Heart right ventricle (tissue), 16 donors: ENCODE measurements at regions not wholly inside any gene's neighbourhood (a gene's known extent, or its start where the extent isn't known, plus 50 kb on each side); places are given as distances from the start of the nearest gene placed in this dataset.

Source experiments
- ATAC-seq, 8 donors: fragments of 200-7000 bp; cut with Tn5 transposase; one replicate each; pipeline ENCODE4 v1.9.1; 2020; ENCODE audit warnings: mild to moderate bottlenecking in 8 of 8, moderate library complexity in 8 of 8, moderate number of reproducible peaks in 1 of 8
- DNase-seq, 2 donors: peaks; one replicate each; pipeline ENCODE4 v3.0.0-alpha.2; 2020
- H3K27ac ChIP-seq, 10 donors: fragments of 200-600 bp; sonication (generic) in 2 of 10; one replicate each; pipeline versions ENCODE4 v1.5.0 to v1.8.0; 2020 to 2022; ENCODE audit warnings: mild to moderate bottlenecking in 3 of 10
- H3K27me3 ChIP-seq, 7 donors: fragments of 200-600 bp; one replicate each; pipeline ENCODE4 v1.8.0; 2021 to 2022; ENCODE audit warnings: mild to moderate bottlenecking in 2 of 7
- H3K36me3 ChIP-seq, 9 donors: fragments of 200-600 bp; sonication (generic) in 1 of 9; one replicate each; pipeline versions ENCODE4 v1.5.0 to v1.8.0; 2020 to 2022; ENCODE audit warnings: mild to moderate bottlenecking in 2 of 9
- H3K4me1 ChIP-seq, 9 donors: fragments of 200-600 bp; sonication (generic) in 1 of 9; one replicate each; pipeline versions ENCODE4 v1.5.0 to v1.8.0; 2020 to 2022; ENCODE audit warnings: mild to moderate bottlenecking in 4 of 9
- H3K4me3 ChIP-seq, 10 donors: fragments of 200-600 bp; sonication (generic) in 2 of 10; one replicate each; pipeline versions ENCODE4 v1.5.0 to v1.8.0; 2020 to 2022; ENCODE audit warnings: mild to moderate bottlenecking in 7 of 10, moderate library complexity in 2 of 10
- H3K9me3 ChIP-seq, 11 donors: fragments of 200-600 bp in 10 of 11; sonication (generic) in 2 of 11; one replicate each; pipeline versions ENCODE4 v1.5.0 to v1.8.0; 2013 to 2022; ENCODE audit warnings: mild to moderate bottlenecking in 2 of 11, control low read depth in 1 of 11, moderate library complexity in 1 of 11
- CTCF ChIP-seq, 9 donors: fragments of 200-600 bp; sonication (generic) in 2 of 9; IDR thresholded peaks; one replicate each; pipeline versions ENCODE4 v1.5.0 to v1.8.0; 2021 to 2022; ENCODE audit warnings: antibody characterized with exemption in 9 of 9, mild to moderate bottlenecking in 5 of 9, moderate library complexity in 1 of 9
- WGBS, 2 donors: extraction: QIAGEN DNeasy Blood & Tissue Kit; methylation state at CpG; one replicate each; pipeline ENCODE4 v1.1.7; 2013; ENCODE audit warnings: inconsistent platforms in 1 of 2; 5-methylcytosine and 5-hydroxymethylcytosine counted together
- intact Hi-C, 10 donors: fragments of 100-400 bp; cut with DNase I; formaldehyde crosslinking; loops; one replicate each; pipeline versions ENCODE4 v1.11.1 to v1.14.2; 2022
- donor health status: Arrhythmogenic right ventricular cardiomyopathy.
- donor health status: ischemic (EF 13 %, LVEDD 7.1; RV severe dilation, severe dysfunction).
- donor health status: healthy with polysubstance abuse.
- donor health status: DM: no; HTN: yes; CAD: no.
- donor health status: DM: no; HTN: no; CAD: no.
- donor health status: ischemic (EF 25% LVEDD 6.9; RV normal size, moderate dysfunction).
- donor health status: ischemic (EF 25% LVEDD 5.7; RV mildly dilated, moderate dysfunction).
- donor health status: healthy.
- donor health status: DM: yes; HTN: yes; CAD: no.
- donor health status: Ischemic cardiomyopathy.
- donor health status: ischemic (EF 35%, LVEDD 5.7; RV mildly dilated, moderate dysfunction).
- donor health status: nonischemic (EF 11% LVEDD 7.7; RV severe dilation, severe dysfunction).
- donor health status: DM: yes; HTN: yes; CAD: no.
- donor health status: PGD.
- donor health status: ischemic (EF 29% LVEDD 5.4; RV normal size, mild dysfunction).
- donor health status: nonischemic (EF 23%, LVEDD 6.1; RV moderate dilation, normal function).

GRCh38 chr2:18050001-18050400 is 171.5 kb downstream of the KCNS3 start:
- ATAC-seq, result no peak
- no peak for DNase-seq
- intact Hi-C loops, result no loop called here
- TF ChIP-seq CTCF (IDR thresholded peaks at IDR 0.05), result no peak
- H3K9me3 ChIP-seq, result no peaks in the 10 kb centered on the region
- H3K27ac ChIP-seq, result no peak overlapping the region
- H3K4me3 ChIP-seq, result no peak overlapping the region
- peaks cover 0 to 27% (median 7%) of the 10 kb centered on the region in 9 donors for H3K4me1 ChIP-seq
- 91 to 92% methylated on average over 6 of the region's 6 CpGs for WGBS, 2 donors
- H3K27me3 ChIP-seq, result no peaks in the 10 kb centered on the region
- H3K36me3 ChIP-seq, result no peaks in the 10 kb centered on the region

GRCh38 chr2:18049325-18049724 is 170.9 kb downstream of the KCNS3 start:
- H3K9me3 ChIP-seq, result no peaks in the 10 kb centered on the region
- no peak for TF ChIP-seq CTCF (IDR thresholded peaks at IDR 0.05)
- no peak overlapping the region for H3K27ac ChIP-seq
- 54 to 67% methylated on average over 4 of the region's 4 CpGs for WGBS, 2 donors
- no peak overlapping the region for H3K4me3 ChIP-seq
- H3K36me3 ChIP-seq, result no peaks in the 10 kb centered on the region
- H3K4me1 ChIP-seq, result peaks cover 0 to 27% (median 7%) of the 10 kb centered on the region in 9 donors
- DNase-seq, result no peak
- ATAC-seq, result no peak
- intact Hi-C loops, result no loop called here
- H3K27me3 ChIP-seq, result no peaks in the 10 kb centered on the region

GRCh38 chr2:18047896-18048657 is 169.6 kb downstream of the KCNS3 start:
- H3K4me1 ChIP-seq, result peaks cover 0 to 27% (median 7%) of the 10 kb centered on the region in 9 donors
- H3K9me3 ChIP-seq, result no peaks in the 10 kb centered on the region
- H3K27me3 ChIP-seq, result no peaks in the 10 kb centered on the region
- DNase-seq, result peak; percentile 13 to 15
- peak in 3 of 8 donors; percentile 17 to 39 (median 17) for ATAC-seq
- no peak for TF ChIP-seq CTCF (IDR thresholded peaks at IDR 0.05)
- 59 to 65% methylated on average over 10 of the region's 10 CpGs for WGBS, 2 donors
- no peaks in the 10 kb centered on the region for H3K36me3 ChIP-seq
- intact Hi-C loops, result no loop called here
- peak overlapping the region in 7 of 10 donors; percentile 3 to 72 (median 45) for H3K27ac ChIP-seq
- no peak overlapping the region for H3K4me3 ChIP-seq

- no peak for TF ChIP-seq CTCF (IDR thresholded peaks at IDR 0.05)
- intact Hi-C loops, result no loop called here
- H3K27ac ChIP-seq, result peak overlapping the region in 7 of 10 donors; percentile 3 to 72 (median 46)
- peak in 1 of 2 donors; percentile 17 for DNase-seq
- peak in 7 of 8 donors; percentile 50 to 91 (median 87) for ATAC-seq
- H3K9me3 ChIP-seq, result no peaks in the 10 kb centered on the region
- WGBS, 2 donors, result 65 to 73% methylated on average over 4 of the region's 4 CpGs
- H3K4me3 ChIP-seq, result no peak overlapping the region
- H3K27me3 ChIP-seq, result no peaks in the 10 kb centered on the region
- H3K36me3 ChIP-seq, result no peaks in the 10 kb centered on the region
- peaks cover 0 to 27% (median 7%) of the 10 kb centered on the region in 9 donors for H3K4me1 ChIP-seq
Observed at GRCh38 chr2:18047213-18047611, 168.7 kb downstream of the KCNS3 start.
